GM19351 (cell line): ENCODE measurements at regions not wholly inside any gene's neighbourhood (a gene's known extent, or its start where the extent isn't known, plus 50 kb on each side); places are given as distances from the start of the nearest gene placed in this dataset.
"Not testable (repeated sequence)": the region's sequence is repeated elsewhere in the genome, so short reads cannot be mapped to it uniquely, and the experiment has no call there.

Source experiments
- ATAC-seq: cut with Tn5 transposase; IDR thresholded peaks from one replicate; pipeline ENCODE4 v1.9.1; 2021; ENCODE audit warnings: mild to moderate bottlenecking, moderate library complexity; ENCODE audit not compliant: unreplicated experiment

- no peak for ATAC-seq
These were observed 96.8 kb upstream of the IFNG-AS1 start for GRCh38 chr12:67892259-67893021.

GRCh38 chr12:67893022-67893580, 96.1 kb upstream of the IFNG-AS1 start:
- ATAC-seq: no peak

GRCh38 chr12:67900418-67900817, 88.8 kb upstream of the IFNG-AS1 start:
- not testable (repeated sequence) for ATAC-seq

- ATAC-seq: no peak
These were observed 80.1 kb upstream of the IFNG-AS1 start for GRCh38 chr12:67909091-67909531.

GRCh38 chr12:67909681-67910080, 79.6 kb upstream of the IFNG-AS1 start:
- no peak for ATAC-seq

GRCh38 chr12:67910360-67911274, 78.6 kb upstream of the IFNG-AS1 start:
- no peak for ATAC-seq

GRCh38 chr12:67911275-67911600, 78.0 kb upstream of the IFNG-AS1 start:
- ATAC-seq: no peak

- no peak for ATAC-seq
These were observed 77.5 kb upstream of the IFNG-AS1 start for GRCh38 chr12:67911789-67912188.

GRCh38 chr12:67915335-67915851, 73.9 kb upstream of the IFNG-AS1 start:
- no peak for ATAC-seq

- no peak for ATAC-seq
These were observed 72.8 kb upstream of the IFNG-AS1 start for GRCh38 chr12:67916266-67916970.

- ATAC-seq: no peak
These were observed 71.4 kb upstream of the IFNG-AS1 start for GRCh38 chr12:67917811-67918210.

- no peak for ATAC-seq
These were observed 70.8 kb upstream of the IFNG-AS1 start for GRCh38 chr12:67918441-67918840.

GRCh38 chr12:67919406-67919805, 69.8 kb upstream of the IFNG-AS1 start:
- ATAC-seq: no peak

- ATAC-seq: no peak
These were observed 68.8 kb upstream of the IFNG-AS1 start for GRCh38 chr12:67920413-67920812.

- ATAC-seq: no peak
These were observed 68.0 kb upstream of the IFNG-AS1 start for GRCh38 chr12:67921286-67921685.

- ATAC-seq: no peak
These were observed 67.0 kb upstream of the IFNG-AS1 start for GRCh38 chr12:67922245-67922644.

GRCh38 chr12:67925077-67925476, 64.2 kb upstream of the IFNG-AS1 start:
- ATAC-seq: no peak

- no peak for ATAC-seq
These were observed 63.7 kb upstream of the IFNG-AS1 start for GRCh38 chr12:67925552-67925951.

- no peak for ATAC-seq
These were observed 63.2 kb upstream of the IFNG-AS1 start for GRCh38 chr12:67926063-67926462.

- no peak for ATAC-seq
These were observed 61.9 kb upstream of the IFNG-AS1 start for GRCh38 chr12:67927324-67927723.

- no peak for ATAC-seq
These were observed 61.4 kb upstream of the IFNG-AS1 start for GRCh38 chr12:67927815-67928214.
